ENCODE measurements at regions not wholly inside any gene's neighbourhood (a gene's known extent, or its start where the extent isn't known, plus 50 kb on each side); places are given as distances from the start of the nearest gene placed in this dataset.

- TF ChIP-seq CTCF (IDR thresholded peaks at IDR 0.05; ENCODE audit: poor library complexity) (no peak), EZH2 (IDR thresholded peaks at IDR 0.05; ENCODE audit: borderline replicate concordance) (no peak)
Observed at GRCh38 chr12:47557386-47557785, 148.4 kb downstream of the RPAP3 start.
